Thyroid gland (tissue), 4 donors: ENCODE measurements at regions not wholly inside any gene's neighbourhood (a gene's known extent, or its start where the extent isn't known, plus 50 kb on each side); places are given as distances from the start of the nearest gene placed in this dataset.

Experiments
- CTCF ChIP-seq, 6 experiments: fragments of 200-600 bp in 3 of 6; fragments of 450-650 bp in 3 of 6; sonication (generic) in 3 of 6; IDR thresholded peaks; one replicate each; pipeline ENCODE4 v1.5.1; 2016 to 2019; ENCODE audit warnings: antibody characterized with exemption in 6 of 6, mild to moderate bottlenecking in 2 of 6, inconsistent platforms in 1 of 6, moderate library complexity in 1 of 6
- POLR2A ChIP-seq, 2 donors: fragments of 450-650 bp; IDR thresholded peaks; one replicate each; pipeline ENCODE4 v1.6.1; 2017; ENCODE audit warnings: antibody characterized with exemption in 2 of 2, mild to moderate bottlenecking in 2 of 2, moderate library complexity in 1 of 2

- TF ChIP-seq CTCF (IDR thresholded peaks at IDR 0.05), result no peak
- TF ChIP-seq POLR2A (IDR thresholded peaks at IDR 0.05), result no peak
Observed at GRCh38 chr1:67918067-67918466, 84.8 kb upstream of the GNG12 start.
